Mammary epithelial cell (primary cell): ENCODE measurements at regions not wholly inside any gene's neighbourhood (a gene's known extent, or its start where the extent isn't known, plus 50 kb on each side); places are given as distances from the start of the nearest gene placed in this dataset.

Experiments used
- CTCF ChIP-seq, 2 donors: IDR thresholded peaks in 1 of 2; conservative IDR thresholded peaks in 1 of 2; 2 replicates each; pipeline ENCODE4 v1.5.1; 2011 to 2012; ENCODE audit warnings: inconsistent platforms in 2 of 2, low read length in 2 of 2, mild to moderate bottlenecking in 2 of 2, control low read depth in 1 of 2, low read depth in 1 of 2; ENCODE audit not compliant: insufficient read depth in 1 of 2; ENCODE audit errors: extremely low read depth in 1 of 2
- EZH2 ChIP-seq: IDR thresholded peaks from 2 replicates; pipeline ENCODE4 v1.6.1; 2012; ENCODE audit warnings: low read length, inconsistent platforms, borderline replicate concordance

- TF ChIP-seq CTCF (conservative IDR thresholded peaks at IDR 0.05 in 1 of 2, IDR thresholded peaks at IDR 0.05 in 1 of 2; ENCODE audit: extremely low read depth in 1 of 2, insufficient read depth in 1 of 2, low read depth in 1 of 2, low read length in 2 of 2) (no peak), EZH2 (no peak)
These were observed 118.3 kb downstream of the TMA16 start for GRCh38 chr4:163612762-163613161.
